ENCODE measurements at regions not wholly inside any gene's neighbourhood (a gene's known extent, or its start where the extent isn't known, plus 50 kb on each side); places are given as distances from the start of the nearest gene placed in this dataset.

GRCh38 chr5:152811988-152812387 lies 406.9 kb upstream of the NMUR2 start:
- TF ChIP-seq TAF1 (IDR thresholded peaks at IDR 0.05; ENCODE audit: low read depth, low read length) (no peak), TCF12 (IDR thresholded peaks at IDR 0.05; ENCODE audit: low read depth, low read length) (no peak), POLR2AphosphoS5 (IDR thresholded peaks at IDR 0.05; ENCODE audit: low read depth, low read length) (no peak), CTCF (IDR thresholded peaks at IDR 0.05; ENCODE audit: control extremely low read depth in 1 of 3, insufficient read depth in 1 of 3, low read depth in 1 of 3, low read length in 3 of 3) (no peak), ATF2 (IDR thresholded peaks at IDR 0.05; ENCODE audit: low read length) (no peak), POLR2A (IDR thresholded peaks at IDR 0.05; ENCODE audit: control extremely low read depth in 1 of 2, low read depth in 2 of 2, low read length in 2 of 2) (no peak), RAD21 (IDR thresholded peaks at IDR 0.05 in 1 of 2, conservative IDR thresholded peaks at IDR 0.05 in 1 of 2; ENCODE audit: low read depth in 2 of 2, low read length in 2 of 2) (no peak), JUN (IDR thresholded peaks at IDR 0.05; ENCODE audit: low read depth, low read length) (no peak), SP2 (IDR thresholded peaks at IDR 0.05; ENCODE audit: low read length) (no peak), ZNF274 (IDR thresholded peaks at IDR 0.05; ENCODE audit: borderline replicate concordance, extremely low read depth, low read length) (no peak), SAP30 (IDR thresholded peaks at IDR 0.05; ENCODE audit: insufficient read depth, insufficient replicate concordance, low read length) (no peak)
